PC-9 (cell line): ENCODE measurements at regions not wholly inside any gene's neighbourhood (a gene's known extent, or its start where the extent isn't known, plus 50 kb on each side); places are given as distances from the start of the nearest gene placed in this dataset.

Experiments used
- BruUV-seq: library from RNA; stranded (reverse); fragments of 400-500 nt; replicated peaks from 2 replicates; lab custom pipeline; 2021; lab: Mats Ljungman, UMichigan
- CTCF ChIA-PET: fragments of 300-600 bp; sonication (Branson Sonifier 250); formaldehyde crosslinking; loops from one replicate; lab custom pipeline; 2022; ENCODE audit warnings: antibody characterized with exemption; lab: Charles Lee
- POLR2A ChIA-PET: fragments of 300-600 bp; sonication (Branson Sonifier 250); formaldehyde crosslinking; loops from one replicate; lab custom pipeline; 2022; ENCODE audit warnings: antibody characterized with exemption; ENCODE audit not compliant: unreplicated experiment; lab: Charles Lee
- DNase-seq, 2 experiments: peaks; one replicate each; pipeline versions ENCODE4 v3.0.0 to v3.0.0-alpha.2; 2015 to 2022; ENCODE audit warnings: mixed read lengths in 1 of 2
- H2AFZ ChIP-seq: fragments of 200-600 bp; sonication (generic); 2 replicates; pipeline ENCODE4 v1.8.1; 2017; ENCODE audit warnings: antibody characterized with exemption
- H3F3A ChIP-seq: fragments of 200-600 bp; sonication (generic); 2 replicates; pipeline ENCODE4 v1.8.1; 2017; ENCODE audit warnings: antibody characterized with exemption, mild to moderate bottlenecking, low read depth; ENCODE audit not compliant: insufficient read depth
- H3K27ac ChIP-seq: fragments of 200-600 bp; sonication (generic); 2 replicates; pipeline ENCODE4 v1.6.1; 2016; ENCODE audit warnings: mixed run types
- H3K27me3 ChIP-seq: fragments of 200-600 bp; sonication (generic); 2 replicates; pipeline ENCODE4 v1.6.1; 2016; ENCODE audit warnings: low read depth, mixed run types; ENCODE audit not compliant: insufficient read depth
- H3K36me3 ChIP-seq: fragments of 200-600 bp; sonication (generic); 2 replicates; pipeline ENCODE4 v1.6.1; 2016; ENCODE audit warnings: low read depth, mixed run types
- H3K4me1 ChIP-seq: fragments of 200-600 bp; sonication (generic); replicated peaks from 2 replicates; pipeline ENCODE4 v1.6.1; 2016; ENCODE audit warnings: mixed run types; ENCODE audit not compliant: insufficient read depth
- H3K4me2 ChIP-seq: fragments of 200-600 bp; sonication (generic); 2 replicates; pipeline ENCODE4 v1.6.1; 2017; ENCODE audit warnings: mixed run types
- H3K4me3 ChIP-seq: fragments of 200-600 bp; sonication (generic); 2 replicates; pipeline ENCODE4 v1.6.1; 2016; ENCODE audit warnings: mixed run types
- H3K79me2 ChIP-seq: fragments of 200-600 bp; sonication (generic); 2 replicates; pipeline ENCODE4 v1.6.1; 2017; ENCODE audit warnings: low read depth, mixed run types
- H3K9me2 ChIP-seq: fragments of 200-600 bp; sonication (generic); 2 replicates; pipeline ENCODE4 v1.8.1; 2017; ENCODE audit warnings: mild to moderate bottlenecking; ENCODE audit not compliant: insufficient read depth
- H3K9me3 ChIP-seq: fragments of 200-600 bp; sonication (generic); 2 replicates; pipeline ENCODE4 v1.8.1; 2016; ENCODE audit warnings: low read depth; ENCODE audit not compliant: insufficient read depth
- H4K20me1 ChIP-seq: fragments of 200-600 bp; sonication (generic); 2 replicates; pipeline ENCODE4 v1.8.1; 2017; ENCODE audit not compliant: insufficient read depth
- CTCF ChIP-seq: fragments of 200-600 bp; sonication (generic); conservative IDR thresholded peaks from 2 replicates; pipeline ENCODE4 v1.6.1; 2017; ENCODE audit warnings: mixed run types, antibody characterized with exemption, mild to moderate bottlenecking, moderate library complexity
- EZH2 ChIP-seq: fragments of 200-600 bp; sonication (generic); IDR thresholded peaks from 2 replicates; pipeline ENCODE4 v1.8.0; 2017; ENCODE audit warnings: antibody characterized with exemption, low read depth
- intact Hi-C: fragments of 100-400 bp; cut with micrococcal nuclease; formaldehyde crosslinking; loops from one replicate; pipeline ENCODE4 v1.10.0; 2022; ENCODE audit not compliant: unreplicated experiment

GRCh38 chr18:56009411-56009810, 421.4 kb upstream of the TCF4 start:
- BruUV-seq, result no TSS peak
- CTCF ChIA-PET, result no interaction called here
- Histone ChIP-seq H4K20me1 (no peaks in the 10 kb centered on the region), H3K36me3 (no peaks in the 10 kb centered on the region), H3K27me3 (no peaks in the 10 kb centered on the region), H3K4me2 (no peak overlapping the region), H3K4me3 (no peak overlapping the region), H3F3A (no peaks in the 10 kb centered on the region), H2AFZ (no peak overlapping the region), H3K79me2 (no peaks in the 10 kb centered on the region), H3K27ac (no peak overlapping the region), H3K4me1 (no peaks in the 10 kb centered on the region), H3K9me2 (no peaks in the 10 kb centered on the region; the same call in 1 of the 2 replicates), H3K9me3 (0 out of 2 replicates have a peak, but pooled peaks cover 6% of the 10 kb centered on the region)
- POLR2A ChIA-PET, result no interaction called here
- TF ChIP-seq CTCF (no peak), EZH2 (no peak)
- intact Hi-C loops, result no loop called here
- no peak for DNase-seq

- ChIA-PET CTCF (no interaction called here), POLR2A (no interaction called here)
- no peaks in the 10 kb centered on the region; the same call in 1 of the 2 replicates for H3K9me2 ChIP-seq
- DNase-seq, result no peak
- H3K79me2 ChIP-seq, result no peaks in the 10 kb centered on the region
- H3K27me3 ChIP-seq, result no peaks in the 10 kb centered on the region
- no peaks in the 10 kb centered on the region for H3K36me3 ChIP-seq
- TF ChIP-seq CTCF (no peak), EZH2 (no peak)
- no peak overlapping the region for H3K27ac ChIP-seq
- H3K4me2 ChIP-seq, result no peak overlapping the region
- no peaks in the 10 kb centered on the region for H4K20me1 ChIP-seq
- H3K4me3 ChIP-seq, result no peak overlapping the region
- H3F3A ChIP-seq, result no peaks in the 10 kb centered on the region; the same call in 1 of the 2 replicates
- H3K9me3 ChIP-seq, result no peaks in the 10 kb centered on the region
- no TSS peak for BruUV-seq
- peaks cover 4% of the 10 kb centered on the region for H3K4me1 ChIP-seq
- H2AFZ ChIP-seq, result no peak overlapping the region
- intact Hi-C loops, result no loop called here
Measured at GRCh38 chr18:56003720-56004088, 415.7 kb upstream of the TCF4 start.

- POLR2A ChIA-PET, result no interaction called here
- TF ChIP-seq CTCF (no peak), EZH2 (no peak)
- peaks cover 9% of the 10 kb centered on the region for H3K4me1 ChIP-seq
- H3K36me3 ChIP-seq, result no peaks in the 10 kb centered on the region
- H3K9me2 ChIP-seq, result no peaks in the 10 kb centered on the region; the same call in 1 of the 2 replicates
- no peak overlapping the region for H3K4me2 ChIP-seq
- CTCF ChIA-PET, result no interaction called here
- H3K9me3 ChIP-seq, result no peaks in the 10 kb centered on the region
- H4K20me1 ChIP-seq, result no peaks in the 10 kb centered on the region
- intact Hi-C loops, result no loop called here
- no peak overlapping the region for H3K4me3 ChIP-seq
- no peak overlapping the region for H2AFZ ChIP-seq
- no peaks in the 10 kb centered on the region for H3K27me3 ChIP-seq
- no peaks in the 10 kb centered on the region for H3K79me2 ChIP-seq
- DNase-seq, result no peak
- no peak overlapping the region for H3K27ac ChIP-seq
- peaks cover 5% of the 10 kb centered on the region for H3F3A ChIP-seq
- BruUV-seq, result no TSS peak
Measured at GRCh38 chr18:56003009-56003719, 415.2 kb upstream of the TCF4 start.
